ENCODE measurements at regions not wholly inside any gene's neighbourhood (a gene's known extent, or its start where the extent isn't known, plus 50 kb on each side); places are given as distances from the start of the nearest gene placed in this dataset.

GRCh38 chr9:19701991-19702390 is 86.8 kb downstream of the SLC24A2 start:
- no peak for ATAC-seq
- intact Hi-C loops (cut with DNase I) = no loop called here
- no peaks in the 10 kb centered on the region for H3K9me3 ChIP-seq
- DNase-seq = no peak
- H3K4me3 ChIP-seq = no peak overlapping the region
- H3K27ac ChIP-seq = no peak overlapping the region
- H3K27me3 ChIP-seq = no peaks in the 10 kb centered on the region
- no peaks in the 10 kb centered on the region for H3K4me1 ChIP-seq
- no peaks in the 10 kb centered on the region for H3K36me3 ChIP-seq
- no peak for TF ChIP-seq CTCF (IDR thresholded peaks at IDR 0.05)

GRCh38 chr9:19701274-19701673 is 87.6 kb downstream of the SLC24A2 start:
- intact Hi-C loops (cut with DNase I) = no loop called here
- Histone ChIP-seq H3K27ac (no peak overlapping the region), H3K9me3 (no peaks in the 10 kb centered on the region), H3K36me3 (no peaks in the 10 kb centered on the region), H3K4me3 (no peak overlapping the region), H3K4me1 (no peaks in the 10 kb centered on the region), H3K27me3 (no peaks in the 10 kb centered on the region)
- ATAC-seq (no peak), DNase-seq (no peak)
- TF ChIP-seq CTCF (IDR thresholded peaks at IDR 0.05) = no peak

- no peaks in the 10 kb centered on the region for H3K9me3 ChIP-seq
- intact Hi-C loops (cut with DNase I) = no loop called here
- no peak overlapping the region for H3K27ac ChIP-seq
- H3K27me3 ChIP-seq = no peaks in the 10 kb centered on the region
- no peaks in the 10 kb centered on the region for H3K36me3 ChIP-seq
- ATAC-seq = no peak
- no peak for TF ChIP-seq CTCF (IDR thresholded peaks at IDR 0.05)
- H3K4me3 ChIP-seq = no peak overlapping the region
- no peaks in the 10 kb centered on the region for H3K4me1 ChIP-seq
- no peak for DNase-seq
Observed at GRCh38 chr9:19700699-19701098, 88.1 kb downstream of the SLC24A2 start.

GRCh38 chr9:19699756-19700155 is 89.1 kb downstream of the SLC24A2 start:
- ATAC-seq (no peak), DNase-seq (no peak)
- no peaks in the 10 kb centered on the region for H3K27me3 ChIP-seq
- H3K36me3 ChIP-seq = no peaks in the 10 kb centered on the region
- no peak overlapping the region for H3K4me3 ChIP-seq
- intact Hi-C loops (cut with DNase I) = no loop called here
- H3K9me3 ChIP-seq = no peaks in the 10 kb centered on the region
- no peak for TF ChIP-seq CTCF (IDR thresholded peaks at IDR 0.05)
- H3K4me1 ChIP-seq = no peaks in the 10 kb centered on the region
- no peak overlapping the region for H3K27ac ChIP-seq

- Histone ChIP-seq H3K27ac (no peak overlapping the region), H3K4me3 (no peak overlapping the region), H3K4me1 (no peaks in the 10 kb centered on the region), H3K36me3 (no peaks in the 10 kb centered on the region), H3K9me3 (no peaks in the 10 kb centered on the region), H3K27me3 (no peaks in the 10 kb centered on the region)
- intact Hi-C loops (cut with DNase I) = no loop called here
- no peak for TF ChIP-seq CTCF (IDR thresholded peaks at IDR 0.05)
- ATAC-seq = no peak
- DNase-seq = no peak
Observed at GRCh38 chr9:19698960-19699359, 89.9 kb downstream of the SLC24A2 start.

Measured in left lung (tissue), 4 donors.